ENCODE measurements at regions not wholly inside any gene's neighbourhood (a gene's known extent, or its start where the extent isn't known, plus 50 kb on each side); places are given as distances from the start of the nearest gene placed in this dataset.

GRCh38 chr5:91534332-91534731 lies 151.2 kb upstream of the ARRDC3 start:
- no peak for TF ChIP-seq EZH2 (IDR thresholded peaks at IDR 0.05; ENCODE audit: low read length, missing control alignments)
- TF ChIP-seq, protein P1, sequence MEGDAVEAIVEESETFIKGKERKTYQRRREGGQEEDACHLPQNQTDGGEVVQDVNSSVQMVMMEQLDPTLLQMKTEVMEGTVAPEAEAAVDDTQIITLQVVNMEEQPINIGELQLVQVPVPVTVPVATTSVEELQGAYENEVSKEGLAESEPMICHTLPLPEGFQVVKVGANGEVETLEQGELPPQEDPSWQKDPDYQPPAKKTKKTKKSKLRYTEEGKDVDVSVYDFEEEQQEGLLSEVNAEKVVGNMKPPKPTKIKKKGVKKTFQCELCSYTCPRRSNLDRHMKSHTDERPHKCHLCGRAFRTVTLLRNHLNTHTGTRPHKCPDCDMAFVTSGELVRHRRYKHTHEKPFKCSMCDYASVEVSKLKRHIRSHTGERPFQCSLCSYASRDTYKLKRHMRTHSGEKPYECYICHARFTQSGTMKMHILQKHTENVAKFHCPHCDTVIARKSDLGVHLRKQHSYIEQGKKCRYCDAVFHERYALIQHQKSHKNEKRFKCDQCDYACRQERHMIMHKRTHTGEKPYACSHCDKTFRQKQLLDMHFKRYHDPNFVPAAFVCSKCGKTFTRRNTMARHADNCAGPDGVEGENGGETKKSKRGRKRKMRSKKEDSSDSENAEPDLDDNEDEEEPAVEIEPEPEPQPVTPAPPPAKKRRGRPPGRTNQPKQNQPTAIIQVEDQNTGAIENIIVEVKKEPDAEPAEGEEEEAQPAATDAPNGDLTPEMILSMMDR (conservative IDR thresholded peaks at IDR 0.05 in 1 of 2, IDR thresholded peaks at IDR 0.05 in 1 of 2; ENCODE audit: low read depth in 1 of 2, low read length in 2 of 2) = no peak

Data from fibroblast of lung (primary cell).